Endothelial cell of umbilical vein (primary cell): ENCODE measurements at regions not wholly inside any gene's neighbourhood (a gene's known extent, or its start where the extent isn't known, plus 50 kb on each side); places are given as distances from the start of the nearest gene placed in this dataset.

ENCODE experiments used
- BruUV-seq: library from RNA; stranded (reverse); fragments of 400-500 nt; replicated peaks from 2 replicates; lab custom pipeline; 2021; lab: Mats Ljungman, UMichigan
- CTCF ChIA-PET: fragments of 300-600, 350-600 bp; sonication (Branson Sonifier 250); formaldehyde crosslinking; loops from one replicate; lab custom pipeline; 2021; ENCODE audit warnings: antibody characterized with exemption, inconsistent platforms; lab: Charles Lee
- POLR2A ChIA-PET: fragments of 300-600, 350-600 bp; sonication (Branson Sonifier 250); formaldehyde crosslinking; loops from one replicate; lab custom pipeline; 2021; ENCODE audit warnings: antibody characterized with exemption, inconsistent platforms; lab: Charles Lee
- DNase-seq: peaks from one replicate; pipeline ENCODE4 v3.0.0-alpha.2; 2011; ENCODE audit warnings: low read depth, low spot score
- FAIRE-seq: peaks from 2 replicates; lab custom pipeline; 2011; peaks lifted over from hg19 to GRCh38; lab: Jason Lieb, UNC
- H2AFZ ChIP-seq: 2 replicates; pipeline ENCODE4 v1.6.0; 2012; ENCODE audit warnings: low read depth, low read length, control low read depth, inconsistent platforms
- H3K27ac ChIP-seq: 2 replicates; pipeline ENCODE4 v1.5.1; 2011; ENCODE audit warnings: low read depth, mild to moderate bottlenecking, control low read depth, low read length, moderate library complexity; ENCODE audit not compliant: insufficient read depth
- H3K27me3 ChIP-seq, 2 experiments: 2 replicates each; pipeline versions ENCODE4 v1.6.0 to v1.6.1; 2011; ENCODE audit warnings: low read length in 2 of 2, mixed read lengths in 1 of 2; ENCODE audit not compliant: control insufficient read depth in 2 of 2, insufficient read depth in 2 of 2
- H3K36me3 ChIP-seq, 2 experiments: 2 replicates in 1 of 2; 3 replicates in 1 of 2; pipeline ENCODE4 v1.5.1; 2011; ENCODE audit warnings: low read length in 2 of 2, mild to moderate bottlenecking in 1 of 2, moderate library complexity in 1 of 2; ENCODE audit not compliant: control insufficient read depth in 2 of 2, insufficient read depth in 2 of 2; ENCODE audit errors: extremely low read depth in 1 of 2
- H3K4me1 ChIP-seq: 3 replicates; pipeline ENCODE4 v1.5.1; 2011; ENCODE audit warnings: mild to moderate bottlenecking, low read length; ENCODE audit not compliant: control insufficient read depth, insufficient read depth; ENCODE audit errors: extremely low read depth
- H3K4me2 ChIP-seq: 2 replicates; pipeline ENCODE4 v1.6.1; 2011; ENCODE audit warnings: low read length, control low read depth, mixed read lengths; ENCODE audit not compliant: insufficient read depth
- H3K4me3 ChIP-seq, 3 experiments: fragments of 200-600 bp in 1 of 3; sonication (generic), shearing (Covaris generic) in 1 of 3; replicated peaks in 1 of 3; 2 replicates each; pipeline ENCODE4 v1.5.1; 2011 to 2016; ENCODE audit warnings: control low read depth in 3 of 3, low read length in 3 of 3, mild to moderate bottlenecking in 2 of 3, inconsistent platforms in 1 of 3, low read depth in 1 of 3, moderate library complexity in 1 of 3; ENCODE audit not compliant: insufficient read depth in 1 of 3
- H3K79me2 ChIP-seq: 2 replicates; pipeline ENCODE4 v1.6.0; 2012; ENCODE audit warnings: low read length, inconsistent platforms; ENCODE audit not compliant: control insufficient read depth, insufficient read depth
- H3K9ac ChIP-seq: replicated peaks from 2 replicates; pipeline ENCODE3; 2011; ENCODE audit warnings: low read length, control low read depth; ENCODE audit not compliant: insufficient read depth; ENCODE audit errors: extremely low read depth
- H3K9me1 ChIP-seq: replicated peaks from 3 replicates; pipeline ENCODE4 v1.6.0; 2011; ENCODE audit warnings: mild to moderate bottlenecking, low read length; ENCODE audit not compliant: control insufficient read depth, insufficient read depth; ENCODE audit errors: extremely low read depth
- H3K9me3 ChIP-seq: replicated peaks from 2 replicates; pipeline ENCODE4 v1.5.1; 2012; ENCODE audit warnings: low read length, inconsistent platforms; ENCODE audit not compliant: control insufficient read depth, insufficient read depth
- H4K20me1 ChIP-seq: replicated peaks from 2 replicates; pipeline ENCODE3; 2011; ENCODE audit warnings: mild to moderate bottlenecking, low read length; ENCODE audit not compliant: control insufficient read depth, insufficient read depth; ENCODE audit errors: extremely low read depth
- EZH2 ChIP-seq: IDR thresholded peaks from 2 replicates; pipeline ENCODE4 v1.6.1; 2012; ENCODE audit warnings: borderline replicate concordance, low read depth, mild to moderate bottlenecking, moderate library complexity, low read length, inconsistent platforms; ENCODE audit not compliant: severe bottlenecking
- FOS ChIP-seq: IDR thresholded peaks from 2 replicates; pipeline ENCODE4 v1.6.1; 2011; ENCODE audit warnings: mild to moderate bottlenecking, low read length, moderate library complexity, borderline replicate concordance; ENCODE audit not compliant: insufficient read depth
- GATA2 ChIP-seq: IDR thresholded peaks from 2 replicates; pipeline ENCODE4 v1.7.0; 2011; ENCODE audit warnings: low read depth, mild to moderate bottlenecking, moderate library complexity, mixed read lengths, low read length; ENCODE audit not compliant: insufficient read length, insufficient read depth
- JUN ChIP-seq: IDR thresholded peaks from 2 replicates; pipeline ENCODE4 v1.6.1; 2011; ENCODE audit warnings: borderline replicate concordance, low read depth; ENCODE audit not compliant: insufficient read length, insufficient read depth
- MYC ChIP-seq: IDR thresholded peaks from one replicate; pipeline ENCODE4 v1.6.1; 2011; ENCODE audit warnings: mild to moderate bottlenecking, low read depth, low read length
- POLR2A ChIP-seq: IDR thresholded peaks from 2 replicates; pipeline ENCODE4 v1.6.1; 2012; ENCODE audit warnings: low read depth, mild to moderate bottlenecking, control low read depth, low read length
- POLR2AphosphoS5 ChIP-seq: IDR thresholded peaks from 2 replicates; pipeline ENCODE4 v1.6.1; 2012; ENCODE audit warnings: low read depth, mild to moderate bottlenecking, control low read depth, low read length, moderate library complexity; ENCODE audit not compliant: insufficient read depth
- dilution Hi-C: fragments of 300-500 bp; cut with MboI; formaldehyde crosslinking; loops from one replicate; pipeline ENCODE4 v1.15.0; 2019; ENCODE audit warnings: low sequenced_read_pairs; ENCODE audit not compliant: extremely low pct_ligation_motif_present
- intact Hi-C: fragments of 100-400 bp; cut with micrococcal nuclease; formaldehyde crosslinking; loops from one replicate; pipeline ENCODE4 v1.10.0; 2022
- TF ChIP-seq, protein P1 (sequence below): IDR thresholded peaks from 2 replicates; pipeline ENCODE4 v1.6.1; 2011; ENCODE audit not compliant: insufficient read depth, insufficient read length
- TF ChIP-seq, protein P2 (sequence below), 2 donors: IDR thresholded peaks; 1 replicate in 1 of 2; 2 replicates in 1 of 2; pipeline ENCODE4 v1.5.1; 2011; ENCODE audit warnings: low read length in 2 of 2, mild to moderate bottlenecking in 2 of 2, moderate library complexity in 2 of 2, control low read depth in 1 of 2, inconsistent platforms in 1 of 2, low read depth in 1 of 2; ENCODE audit not compliant: insufficient read depth in 1 of 2; ENCODE audit errors: extremely low read depth in 1 of 2

DNA sequence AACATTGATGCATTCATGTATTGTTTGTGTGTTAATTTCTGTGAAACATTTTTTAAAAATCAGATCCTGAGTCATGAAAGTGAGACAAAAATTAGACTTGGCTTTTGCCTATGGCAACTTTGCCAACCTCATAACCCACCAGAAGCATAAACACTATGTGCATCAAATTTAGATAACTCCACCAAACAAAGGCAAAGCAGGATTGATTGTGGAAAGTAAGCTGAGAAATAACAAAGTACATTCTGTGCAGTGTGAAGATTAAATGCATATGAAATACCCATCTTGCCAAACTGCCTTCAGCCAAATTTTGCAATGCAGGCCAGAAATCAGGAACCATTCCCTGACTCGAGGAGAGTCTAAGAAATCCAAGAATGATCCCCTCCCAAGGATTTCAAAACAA is 493.4 kb downstream of the AJAP1 start:
- POLR2A ChIA-PET, result no interaction called here
- intact Hi-C loops, result no loop called here

DNA sequence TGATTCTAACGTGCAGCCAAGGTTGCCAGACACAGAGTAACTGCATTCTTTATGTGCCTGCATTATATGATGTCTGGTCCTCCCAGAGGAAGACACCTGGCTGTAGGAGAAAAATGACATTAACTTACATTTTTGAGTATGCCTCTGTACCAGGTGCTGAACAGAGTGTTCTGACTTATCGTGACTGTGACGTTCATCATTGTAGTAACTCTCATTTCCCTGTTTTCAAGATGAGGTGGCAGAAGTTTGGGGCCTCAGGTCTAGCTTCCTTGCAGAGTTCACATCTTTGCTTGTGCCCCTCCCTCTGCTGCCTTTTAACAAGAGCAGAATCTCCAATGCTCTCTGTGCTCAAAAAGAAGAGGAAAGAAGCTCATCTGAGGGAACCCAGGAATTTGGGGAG is 488.0 kb downstream of the AJAP1 start:
- H3K79me2 ChIP-seq, result no peaks in the 10 kb centered on the region
- POLR2A ChIA-PET, result no interaction called here
- TF ChIP-seq EZH2, result no peak
- TF ChIP-seq, protein P1, sequence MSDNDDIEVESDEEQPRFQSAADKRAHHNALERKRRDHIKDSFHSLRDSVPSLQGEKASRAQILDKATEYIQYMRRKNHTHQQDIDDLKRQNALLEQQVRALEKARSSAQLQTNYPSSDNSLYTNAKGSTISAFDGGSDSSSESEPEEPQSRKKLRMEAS, result no peak
- TF ChIP-seq JUN, result no peak
- no peak for TF ChIP-seq FOS
- TF ChIP-seq, protein P2, sequence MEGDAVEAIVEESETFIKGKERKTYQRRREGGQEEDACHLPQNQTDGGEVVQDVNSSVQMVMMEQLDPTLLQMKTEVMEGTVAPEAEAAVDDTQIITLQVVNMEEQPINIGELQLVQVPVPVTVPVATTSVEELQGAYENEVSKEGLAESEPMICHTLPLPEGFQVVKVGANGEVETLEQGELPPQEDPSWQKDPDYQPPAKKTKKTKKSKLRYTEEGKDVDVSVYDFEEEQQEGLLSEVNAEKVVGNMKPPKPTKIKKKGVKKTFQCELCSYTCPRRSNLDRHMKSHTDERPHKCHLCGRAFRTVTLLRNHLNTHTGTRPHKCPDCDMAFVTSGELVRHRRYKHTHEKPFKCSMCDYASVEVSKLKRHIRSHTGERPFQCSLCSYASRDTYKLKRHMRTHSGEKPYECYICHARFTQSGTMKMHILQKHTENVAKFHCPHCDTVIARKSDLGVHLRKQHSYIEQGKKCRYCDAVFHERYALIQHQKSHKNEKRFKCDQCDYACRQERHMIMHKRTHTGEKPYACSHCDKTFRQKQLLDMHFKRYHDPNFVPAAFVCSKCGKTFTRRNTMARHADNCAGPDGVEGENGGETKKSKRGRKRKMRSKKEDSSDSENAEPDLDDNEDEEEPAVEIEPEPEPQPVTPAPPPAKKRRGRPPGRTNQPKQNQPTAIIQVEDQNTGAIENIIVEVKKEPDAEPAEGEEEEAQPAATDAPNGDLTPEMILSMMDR (IDR thresholded peaks at IDR 0.05; ENCODE audit: extremely low read depth in 1 of 2, insufficient read depth in 1 of 2, low read depth in 1 of 2, low read length in 2 of 2), result no peak
- TF ChIP-seq POLR2AphosphoS5, result no peak
- TF ChIP-seq GATA2, result no peak
- TF ChIP-seq MYC, result no peak
- no peak for TF ChIP-seq POLR2A
- DNase-seq (no peak), FAIRE-seq (no peak)
- H3K36me3 ChIP-seq, result no peaks in the 10 kb centered on the region
- intact Hi-C loops, result no loop called here
- H3K4me3 ChIP-seq, result no peak overlapping the region
- no peaks in the 10 kb centered on the region for H3K9me1 ChIP-seq
- H3K9me3 ChIP-seq, result peaks cover 10% of the 10 kb centered on the region
- H3K27ac ChIP-seq, result no peak overlapping the region
- H3K4me1 ChIP-seq, result no peaks in the 10 kb centered on the region
- dilution Hi-C loops, result no loop called here
- no TSS peak for BruUV-seq
- CTCF ChIA-PET, result no interaction called here
- H4K20me1 ChIP-seq, result no peaks in the 10 kb centered on the region
- H3K4me2 ChIP-seq, result no peak overlapping the region
- H3K9ac ChIP-seq, result no peak overlapping the region
- H2AFZ ChIP-seq, result no peak overlapping the region
- H3K27me3 ChIP-seq, result no peaks in the 10 kb centered on the region

More for the DNA sequence above, 493.4 kb downstream of the AJAP1 start:
- no peaks in the 10 kb centered on the region for H3K27me3 ChIP-seq
- H3K79me2 ChIP-seq, result no peaks in the 10 kb centered on the region
- CTCF ChIA-PET, result no interaction called here
- dilution Hi-C loops, result no loop called here
- H3K9me3 ChIP-seq, result peaks cover 5% of the 10 kb centered on the region
- no peaks in the 10 kb centered on the region for H4K20me1 ChIP-seq
- no peak overlapping the region for H3K4me2 ChIP-seq
- TF ChIP-seq FOS (no peak), MYC (no peak), EZH2 (no peak), GATA2 (no peak)
- H3K36me3 ChIP-seq, result no peaks in the 10 kb centered on the region
- FAIRE-seq (no peak), DNase-seq (no peak)
- no peaks in the 10 kb centered on the region for H3K9me1 ChIP-seq
- H3K4me3 ChIP-seq, result no peak overlapping the region
- no peak overlapping the region for H2AFZ ChIP-seq
- no peak overlapping the region for H3K9ac ChIP-seq
- H3K27ac ChIP-seq, result no peak overlapping the region
- no peaks in the 10 kb centered on the region for H3K4me1 ChIP-seq
- no TSS peak for BruUV-seq
